LNCAP (cell line): ENCODE measurements at regions not wholly inside any gene's neighbourhood (a gene's known extent, or its start where the extent isn't known, plus 50 kb on each side); places are given as distances from the start of the nearest gene placed in this dataset.

ENCODE experiments used
- TF ChIP-seq, protein P1 (sequence below): fragments of 450-650 bp; IDR thresholded peaks from 2 replicates; pipeline ENCODE4 v1.5.1; 2017; ENCODE audit warnings: mild to moderate bottlenecking

DNA sequence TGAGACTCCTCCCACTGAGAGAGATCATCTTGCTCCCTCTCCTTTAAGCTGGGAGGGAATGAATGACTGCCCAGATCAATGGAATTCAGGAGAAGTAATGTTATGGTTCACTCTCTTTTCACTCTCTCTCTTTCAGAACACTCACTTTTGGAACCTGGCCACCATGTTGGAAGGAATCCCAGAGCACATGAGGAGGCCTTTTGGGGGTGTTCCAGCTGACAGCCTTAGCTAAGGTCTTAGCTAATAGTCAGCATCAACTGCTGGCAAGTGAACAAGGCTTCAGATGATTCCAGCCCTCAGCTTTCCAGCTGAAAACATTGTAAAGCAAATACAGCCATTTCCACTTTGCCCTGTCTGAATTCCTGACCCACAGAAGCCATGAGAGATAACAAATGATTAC lies 124.0 kb upstream of the CLNK start:
- TF ChIP-seq, protein P1, sequence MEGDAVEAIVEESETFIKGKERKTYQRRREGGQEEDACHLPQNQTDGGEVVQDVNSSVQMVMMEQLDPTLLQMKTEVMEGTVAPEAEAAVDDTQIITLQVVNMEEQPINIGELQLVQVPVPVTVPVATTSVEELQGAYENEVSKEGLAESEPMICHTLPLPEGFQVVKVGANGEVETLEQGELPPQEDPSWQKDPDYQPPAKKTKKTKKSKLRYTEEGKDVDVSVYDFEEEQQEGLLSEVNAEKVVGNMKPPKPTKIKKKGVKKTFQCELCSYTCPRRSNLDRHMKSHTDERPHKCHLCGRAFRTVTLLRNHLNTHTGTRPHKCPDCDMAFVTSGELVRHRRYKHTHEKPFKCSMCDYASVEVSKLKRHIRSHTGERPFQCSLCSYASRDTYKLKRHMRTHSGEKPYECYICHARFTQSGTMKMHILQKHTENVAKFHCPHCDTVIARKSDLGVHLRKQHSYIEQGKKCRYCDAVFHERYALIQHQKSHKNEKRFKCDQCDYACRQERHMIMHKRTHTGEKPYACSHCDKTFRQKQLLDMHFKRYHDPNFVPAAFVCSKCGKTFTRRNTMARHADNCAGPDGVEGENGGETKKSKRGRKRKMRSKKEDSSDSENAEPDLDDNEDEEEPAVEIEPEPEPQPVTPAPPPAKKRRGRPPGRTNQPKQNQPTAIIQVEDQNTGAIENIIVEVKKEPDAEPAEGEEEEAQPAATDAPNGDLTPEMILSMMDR = no peak

DNA sequence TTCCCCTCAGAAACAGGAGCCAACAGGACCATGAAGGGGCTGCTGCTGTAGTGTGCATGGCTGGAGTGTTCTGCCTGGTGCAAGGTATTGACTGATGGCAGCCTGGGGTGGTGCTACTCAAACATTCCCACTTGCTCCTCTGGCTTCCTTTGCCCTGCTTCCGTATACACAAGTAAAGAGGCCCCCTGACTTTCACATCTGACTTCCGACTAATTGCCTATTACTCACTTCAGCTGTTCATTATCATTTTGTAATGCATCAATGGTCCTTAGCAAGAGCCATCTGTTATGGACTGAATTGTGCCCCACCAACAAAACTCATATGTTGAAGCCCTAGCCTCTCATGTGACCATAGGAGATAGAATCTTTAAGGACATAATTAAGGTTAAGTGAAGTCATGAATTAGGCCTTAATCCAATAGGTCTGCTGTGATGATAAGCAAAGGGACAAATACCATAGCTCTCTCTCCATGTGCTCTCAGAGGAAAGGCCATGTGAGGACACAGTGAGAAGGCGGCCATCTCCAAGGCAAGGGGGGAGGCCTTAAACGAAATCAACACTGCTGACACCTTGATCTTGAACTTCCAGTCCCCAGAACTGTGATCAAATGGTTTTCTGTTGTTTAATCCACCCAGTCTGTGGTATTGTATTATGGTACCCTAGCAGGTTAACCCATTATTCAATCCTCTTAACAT lies 122.5 kb upstream of the CLNK start:
- TF ChIP-seq, protein P1 = no peak

DNA sequence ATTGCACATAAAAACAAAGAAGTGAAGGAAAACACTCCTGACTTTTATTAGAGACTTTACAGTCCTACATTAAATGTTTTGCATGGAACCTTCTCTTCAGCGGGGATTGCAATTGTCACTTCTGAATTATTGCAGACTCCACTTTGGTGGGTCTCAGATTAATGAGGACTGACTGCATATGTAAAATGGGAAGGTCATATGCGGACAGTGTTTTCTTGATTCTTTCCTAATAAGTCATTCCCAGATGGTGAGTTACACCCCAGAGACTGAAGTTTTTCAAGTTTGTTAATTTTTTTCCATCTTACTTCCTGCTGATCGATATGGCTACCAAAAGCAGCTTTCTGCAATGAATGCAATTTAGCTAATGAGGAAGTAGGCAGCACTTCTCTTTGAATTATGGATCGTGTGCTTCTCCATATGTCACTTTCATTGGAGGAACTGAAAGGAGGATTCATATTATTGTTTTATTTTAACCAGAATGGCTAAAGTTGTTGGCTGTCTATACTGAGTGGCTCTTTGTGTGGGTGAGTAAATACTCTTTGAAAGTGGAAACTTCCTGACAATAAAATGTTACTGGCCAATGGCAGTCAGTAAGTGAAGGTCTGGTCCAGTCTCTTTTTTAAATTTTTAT lies 119.3 kb upstream of the CLNK start:
- TF ChIP-seq, protein P1 = no peak

DNA sequence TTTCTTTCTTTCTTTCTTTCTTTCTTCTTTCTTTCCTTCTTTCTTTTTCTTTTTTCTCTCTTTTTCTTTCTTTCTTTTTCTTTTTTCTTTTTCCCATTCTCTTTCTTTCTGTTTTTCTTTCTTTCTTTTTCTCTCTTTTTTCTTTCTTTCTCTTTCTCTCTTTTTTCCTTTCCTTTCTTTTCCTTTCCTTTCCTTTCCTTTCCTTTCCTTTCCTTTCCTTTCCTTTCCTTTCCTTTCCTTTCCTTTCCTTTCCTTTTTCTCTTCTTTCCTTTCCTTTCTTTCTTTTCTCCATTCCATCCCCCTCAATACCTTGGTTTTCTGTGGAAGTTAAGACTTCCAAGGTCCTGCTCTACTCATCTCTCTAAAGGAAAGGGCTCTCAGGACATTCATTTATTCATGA lies 102.8 kb upstream of the CLNK start:
- TF ChIP-seq, protein P1 = no peak

DNA sequence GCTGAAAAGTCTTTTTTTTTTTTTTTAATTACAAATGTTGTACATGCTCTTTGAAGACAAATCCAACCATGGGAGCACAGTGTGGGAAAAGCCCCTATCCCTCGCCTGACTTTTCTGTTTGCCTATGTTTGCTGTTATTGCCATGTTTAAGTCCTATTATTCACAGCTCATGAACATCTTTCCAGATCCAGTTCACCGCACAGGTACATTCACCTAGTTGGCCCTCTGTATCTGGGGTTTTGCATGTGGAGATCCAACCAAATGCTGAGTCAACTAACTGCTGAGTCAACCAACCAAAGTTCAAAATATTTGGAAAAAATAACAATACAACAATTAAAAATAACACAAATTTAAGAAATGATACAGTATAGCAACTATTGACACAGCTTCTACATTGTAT lies 100.1 kb upstream of the CLNK start:
- TF ChIP-seq, protein P1 = no peak

DNA sequence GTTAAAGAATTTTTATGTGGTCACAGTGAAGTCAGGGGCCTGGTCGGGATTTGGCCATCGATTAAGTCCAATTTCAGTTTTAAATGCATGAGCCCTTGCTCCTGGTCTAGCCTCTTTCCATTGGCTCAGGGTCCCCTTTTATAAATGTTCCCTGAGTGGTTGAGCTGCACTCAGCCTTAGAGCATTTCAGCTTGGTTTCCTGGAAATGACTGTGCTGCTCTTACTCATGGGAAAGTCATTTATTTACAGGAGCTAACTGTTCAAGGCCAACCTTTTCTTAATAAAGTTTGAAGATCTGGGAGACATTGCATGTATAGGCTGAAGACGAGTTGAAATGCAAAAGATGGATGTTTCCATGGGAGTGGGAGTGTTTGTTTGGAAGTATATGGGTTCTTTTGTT lies 98.8 kb upstream of the CLNK start:
- TF ChIP-seq, protein P1 = no peak

DNA sequence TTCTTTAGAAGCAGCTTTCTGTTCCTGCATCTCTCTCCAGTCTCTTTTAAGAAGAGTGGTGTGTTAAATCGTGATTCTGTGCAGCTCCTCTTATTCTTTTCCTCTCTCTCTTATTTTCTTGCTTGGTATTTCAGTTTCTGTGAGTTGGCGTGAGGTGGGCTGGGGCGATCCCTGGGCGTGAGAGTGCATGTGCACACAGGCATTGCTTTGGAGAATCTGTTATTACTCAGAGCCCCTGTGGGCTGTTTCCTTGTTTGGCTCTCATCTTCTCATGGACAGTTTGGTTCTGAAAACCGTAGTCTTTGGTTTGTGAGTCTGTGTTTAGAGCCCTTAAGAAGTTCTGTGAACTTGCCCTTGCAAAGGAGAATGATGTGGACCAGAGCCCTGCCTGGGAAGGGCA lies 97.2 kb upstream of the CLNK start:
- TF ChIP-seq, protein P1 = no peak
